ENCODE measurements at regions not wholly inside any gene's neighbourhood (a gene's known extent, or its start where the extent isn't known, plus 50 kb on each side); places are given as distances from the start of the nearest gene placed in this dataset.

DNA sequence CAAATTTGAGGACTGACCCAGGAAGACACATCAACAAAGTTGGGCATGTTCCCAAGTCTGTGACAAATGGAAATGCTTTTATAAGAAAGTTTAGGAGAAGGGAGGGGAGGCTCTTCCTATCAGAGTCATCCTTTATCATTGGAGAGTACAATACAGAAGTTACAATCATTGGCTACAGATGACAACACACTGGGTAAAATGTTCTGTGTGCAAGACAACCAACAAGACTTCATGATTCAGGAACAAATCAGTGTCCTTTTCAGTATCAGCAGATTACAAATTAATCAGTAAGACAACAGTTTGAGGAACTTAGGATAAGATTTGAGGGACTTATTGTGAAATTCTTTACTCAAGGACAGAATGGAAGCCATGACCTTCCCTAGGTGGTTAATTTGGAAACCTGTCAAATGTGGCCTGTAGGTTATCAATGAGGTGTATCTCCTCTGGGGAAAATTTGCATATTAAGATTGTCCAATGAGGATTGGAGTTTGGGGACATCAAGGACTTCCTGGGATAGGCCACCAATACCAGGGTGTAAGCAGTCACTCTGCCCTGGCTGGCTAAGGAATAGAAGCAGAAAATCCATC, 274.4 kb upstream of the RORA start:
- Histone ChIP-seq H3K9ac (ENCODE audit: control insufficient read depth, extremely low read depth, insufficient read depth, low read length) (no peak overlapping the region), H3K9me3 (ENCODE audit: control insufficient read depth, low read depth, low read length) (no peaks in the 10 kb centered on the region), H3K4me1 (ENCODE audit: control insufficient read depth, extremely low read depth, insufficient read depth, low read length) (no peaks in the 10 kb centered on the region), H3K79me2 (ENCODE audit: control insufficient read depth, insufficient read depth, low read length) (no peaks in the 10 kb centered on the region), H3K27ac (ENCODE audit: control insufficient read depth, insufficient read depth, low read length) (no peak overlapping the region), H3K27me3 (ENCODE audit: control insufficient read depth, extremely low read depth, insufficient read depth, low read length) (no peaks in the 10 kb centered on the region), H3K4me2 (ENCODE audit: control insufficient read depth, extremely low read depth, insufficient read depth, low read depth, low read length) (no peak overlapping the region), H3K36me3 (ENCODE audit: control insufficient read depth in 2 of 2, extremely low read depth in 1 of 2, insufficient read depth in 2 of 2, low read length in 2 of 2) (no peaks in the 10 kb centered on the region), H2AFZ (ENCODE audit: control insufficient read depth, low read length) (no peak overlapping the region), H4K20me1 (ENCODE audit: control insufficient read depth, extremely low read depth, insufficient read depth, low read length) (no peaks in the 10 kb centered on the region), H3K4me3 (ENCODE audit: control insufficient read depth in 2 of 3, extremely low read depth in 1 of 3, insufficient read depth in 2 of 3, low read depth in 1 of 3, low read length in 3 of 3) (no peak overlapping the region), H3K9me1 (ENCODE audit: control insufficient read depth, extremely low read depth, insufficient read depth, low read length) (no peaks in the 10 kb centered on the region)
- FAIRE-seq, result no peak
- DNase-seq (ENCODE audit: low read depth, low spot score), result no peak
- dilution Hi-C loops (cut with MboI; ENCODE audit: extremely low pct_ligation_motif_present, low sequenced_read_pairs), result no loop called here
- TF ChIP-seq EZH2 (IDR thresholded peaks at IDR 0.05; ENCODE audit: low read length), result no peak
- TF ChIP-seq, protein P1, sequence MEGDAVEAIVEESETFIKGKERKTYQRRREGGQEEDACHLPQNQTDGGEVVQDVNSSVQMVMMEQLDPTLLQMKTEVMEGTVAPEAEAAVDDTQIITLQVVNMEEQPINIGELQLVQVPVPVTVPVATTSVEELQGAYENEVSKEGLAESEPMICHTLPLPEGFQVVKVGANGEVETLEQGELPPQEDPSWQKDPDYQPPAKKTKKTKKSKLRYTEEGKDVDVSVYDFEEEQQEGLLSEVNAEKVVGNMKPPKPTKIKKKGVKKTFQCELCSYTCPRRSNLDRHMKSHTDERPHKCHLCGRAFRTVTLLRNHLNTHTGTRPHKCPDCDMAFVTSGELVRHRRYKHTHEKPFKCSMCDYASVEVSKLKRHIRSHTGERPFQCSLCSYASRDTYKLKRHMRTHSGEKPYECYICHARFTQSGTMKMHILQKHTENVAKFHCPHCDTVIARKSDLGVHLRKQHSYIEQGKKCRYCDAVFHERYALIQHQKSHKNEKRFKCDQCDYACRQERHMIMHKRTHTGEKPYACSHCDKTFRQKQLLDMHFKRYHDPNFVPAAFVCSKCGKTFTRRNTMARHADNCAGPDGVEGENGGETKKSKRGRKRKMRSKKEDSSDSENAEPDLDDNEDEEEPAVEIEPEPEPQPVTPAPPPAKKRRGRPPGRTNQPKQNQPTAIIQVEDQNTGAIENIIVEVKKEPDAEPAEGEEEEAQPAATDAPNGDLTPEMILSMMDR (optimal IDR thresholded peaks at IDR 0.05 in 1 of 3, IDR thresholded peaks at IDR 0.05 in 1 of 3, conservative IDR thresholded peaks at IDR 0.05 in 1 of 3; ENCODE audit: extremely low read depth in 1 of 3, insufficient read depth in 2 of 3, low read length in 3 of 3), result no peak

GRCh38 chr15:61501815-61502389, 272.8 kb upstream of the RORA start:
- H3K36me3 ChIP-seq (ENCODE audit: control insufficient read depth in 2 of 2, extremely low read depth in 1 of 2, insufficient read depth in 2 of 2, low read length in 2 of 2), result no peaks in the 10 kb centered on the region
- no peak overlapping the region for H3K27ac ChIP-seq (ENCODE audit: control insufficient read depth, insufficient read depth, low read length)
- dilution Hi-C loops (cut with MboI; ENCODE audit: extremely low pct_ligation_motif_present, low sequenced_read_pairs), result no loop called here
- no peaks in the 10 kb centered on the region for H3K9me3 ChIP-seq (ENCODE audit: control insufficient read depth, low read depth, low read length)
- no peaks in the 10 kb centered on the region for H3K9me1 ChIP-seq (ENCODE audit: control insufficient read depth, extremely low read depth, insufficient read depth, low read length)
- FAIRE-seq (no peak), DNase-seq (ENCODE audit: low read depth, low spot score) (no peak)
- no peaks in the 10 kb centered on the region for H4K20me1 ChIP-seq (ENCODE audit: control insufficient read depth, extremely low read depth, insufficient read depth, low read length)
- no peak overlapping the region for H2AFZ ChIP-seq (ENCODE audit: control insufficient read depth, low read length)
- H3K4me2 ChIP-seq (ENCODE audit: control insufficient read depth, extremely low read depth, insufficient read depth, low read depth, low read length), result no peak overlapping the region
- H3K4me1 ChIP-seq (ENCODE audit: control insufficient read depth, extremely low read depth, insufficient read depth, low read length), result no peaks in the 10 kb centered on the region
- no peak overlapping the region for H3K4me3 ChIP-seq (ENCODE audit: control insufficient read depth in 2 of 3, extremely low read depth in 1 of 3, insufficient read depth in 2 of 3, low read depth in 1 of 3, low read length in 3 of 3)
- no peaks in the 10 kb centered on the region for H3K79me2 ChIP-seq (ENCODE audit: control insufficient read depth, insufficient read depth, low read length)
- H3K9ac ChIP-seq (ENCODE audit: control insufficient read depth, extremely low read depth, insufficient read depth, low read length), result no peak overlapping the region
- TF ChIP-seq, protein P1 (optimal IDR thresholded peaks at IDR 0.05 in 1 of 3, IDR thresholded peaks at IDR 0.05 in 1 of 3, conservative IDR thresholded peaks at IDR 0.05 in 1 of 3; ENCODE audit: extremely low read depth in 1 of 3, insufficient read depth in 2 of 3, low read length in 3 of 3), result no peak
- no peak for TF ChIP-seq EZH2 (IDR thresholded peaks at IDR 0.05; ENCODE audit: low read length)
- peaks cover 3% of the 10 kb centered on the region for H3K27me3 ChIP-seq (ENCODE audit: control insufficient read depth, extremely low read depth, insufficient read depth, low read length)

All from keratinocyte (primary cell).